ENCODE measurements at regions not wholly inside any gene's neighbourhood (a gene's known extent, or its start where the extent isn't known, plus 50 kb on each side); places are given as distances from the start of the nearest gene placed in this dataset.

- TF ChIP-seq POLR2AphosphoS5 (IDR thresholded peaks at IDR 0.05), result no peak
- TF ChIP-seq CTCF (IDR thresholded peaks at IDR 0.05), result no peak
- TF ChIP-seq POLR2A (IDR thresholded peaks at IDR 0.05), result no peak
- no peak for TF ChIP-seq EP300 (IDR thresholded peaks at IDR 0.05; ENCODE audit: low read depth)
- WGBS, 2 donors (ENCODE audit: low coverage in 1 of 2), result 94 to 98% methylated on average over 8 to 41 of the region's 43 CpGs
- Histone ChIP-seq H3K4me1 (no peaks in the 10 kb centered on the region), H3K36me3 (peaks cover 0 to 5% (median 0%) of the 10 kb centered on the region in 4 donors), H3K4me3 (no peak overlapping the region), H3K27ac (no peak overlapping the region), H3K27me3 (no peaks in the 10 kb centered on the region), H3K9me3 (peaks cover 5 to 7% of the 10 kb centered on the region in 2 donors)
- DNase-seq, result no peak
- in situ Hi-C loops (cut with MboI; ENCODE audit: low pct_ligation_motif_present in 1 of 4, low pct_unique_long_range_greater_than_20kb in 1 of 4, low sequenced_read_pairs in 3 of 4) (no loop called here), intact Hi-C loops (cut with DNase I; ENCODE audit: low total_unique reads) (no loop called here)
These were observed 83.2 kb downstream of the PTPRS start for GRCh38 chr19:5257155-5258045.

GRCh38 chr19:5255602-5256231, 84.9 kb downstream of the PTPRS start:
- H3K36me3 ChIP-seq, result peaks cover 0 to 5% (median 0%) of the 10 kb centered on the region in 4 donors
- no peaks in the 10 kb centered on the region for H3K27me3 ChIP-seq
- H3K4me3 ChIP-seq, result no peak overlapping the region
- peaks cover 5 to 7% of the 10 kb centered on the region in 2 donors for H3K9me3 ChIP-seq
- 94 to 96% methylated on average over 19 to 22 of the region's 22 CpGs for WGBS, 2 donors (ENCODE audit: low coverage in 1 of 2)
- DNase-seq, result no peak
- in situ Hi-C loops (cut with MboI; ENCODE audit: low pct_ligation_motif_present in 1 of 4, low pct_unique_long_range_greater_than_20kb in 1 of 4, low sequenced_read_pairs in 3 of 4) (no loop called here), intact Hi-C loops (cut with DNase I; ENCODE audit: low total_unique reads) (no loop called here)
- no peak overlapping the region for H3K27ac ChIP-seq
- no peak for TF ChIP-seq CTCF (IDR thresholded peaks at IDR 0.05)
- no peaks in the 10 kb centered on the region for H3K4me1 ChIP-seq

- no peaks in the 10 kb centered on the region for H3K4me1 ChIP-seq
- DNase-seq, result no peak
- H3K27ac ChIP-seq, result no peak overlapping the region
- peaks cover 0 to 5% (median 0%) of the 10 kb centered on the region in 4 donors for H3K36me3 ChIP-seq
- intact Hi-C loops (cut with DNase I; ENCODE audit: low total_unique reads) (no loop called here), in situ Hi-C loops (cut with MboI; ENCODE audit: low pct_ligation_motif_present in 1 of 4, low pct_unique_long_range_greater_than_20kb in 1 of 4, low sequenced_read_pairs in 3 of 4) (no loop called here)
- H3K4me3 ChIP-seq, result no peak overlapping the region
- peaks cover 5 to 7% of the 10 kb centered on the region in 2 donors for H3K9me3 ChIP-seq
- TF ChIP-seq POLR2A (IDR thresholded peaks at IDR 0.05), result no peak
- TF ChIP-seq POLR2AphosphoS5 (IDR thresholded peaks at IDR 0.05), result no peak
- TF ChIP-seq CTCF (IDR thresholded peaks at IDR 0.05), result no peak
- no peak for TF ChIP-seq EP300 (IDR thresholded peaks at IDR 0.05; ENCODE audit: low read depth)
- 89% methylated on average over 1 of the region's 1 CpG; no CpG with 5 or more reads in 1 of the 2 donors for WGBS, 2 donors (ENCODE audit: low coverage in 1 of 2)
- no peaks in the 10 kb centered on the region for H3K27me3 ChIP-seq
These were observed 85.7 kb downstream of the PTPRS start for GRCh38 chr19:5254944-5255343.

- H3K36me3 ChIP-seq, result peaks cover 0 to 5% (median 0%) of the 10 kb centered on the region in 4 donors
- H3K4me3 ChIP-seq, result no peak overlapping the region
- H3K4me1 ChIP-seq, result no peaks in the 10 kb centered on the region
- H3K9me3 ChIP-seq, result peaks cover 5 to 7% of the 10 kb centered on the region in 2 donors
- TF ChIP-seq EP300 (IDR thresholded peaks at IDR 0.05; ENCODE audit: low read depth), result no peak
- no peak for TF ChIP-seq POLR2A (IDR thresholded peaks at IDR 0.05)
- H3K27me3 ChIP-seq, result no peaks in the 10 kb centered on the region
- H3K27ac ChIP-seq, result no peak overlapping the region
- intact Hi-C loops (cut with DNase I; ENCODE audit: low total_unique reads), result no loop called here
- in situ Hi-C loops (cut with MboI; ENCODE audit: low pct_ligation_motif_present in 1 of 4, low pct_unique_long_range_greater_than_20kb in 1 of 4, low sequenced_read_pairs in 3 of 4), result no loop called here
- DNase-seq, result no peak
- whole genome bisulfite sequencing, 2 donors (ENCODE audit: low coverage in 1 of 2), result 97% methylated on average over 3 of the region's 3 CpGs; no CpG with 5 or more reads in 1 of the 2 donors
These were observed 86.1 kb downstream of the PTPRS start for GRCh38 chr19:5254543-5254942.

Measured in transverse colon (tissue), 4 donors.